Gastroesophageal sphincter (tissue), 3 donors: ENCODE measurements at regions not wholly inside any gene's neighbourhood (a gene's known extent, or its start where the extent isn't known, plus 50 kb on each side); places are given as distances from the start of the nearest gene placed in this dataset.
"Not testable (repeated sequence)": the region's sequence is repeated elsewhere in the genome, so short reads cannot be mapped to it uniquely, and the experiment has no call there.

Experiments
- POLR2AphosphoS5 ChIP-seq: sonication (generic); formaldehyde crosslinking; IDR thresholded peaks from one replicate; pipeline ENCODE4 v1.6.1; 2017; ENCODE audit warnings: antibody characterized with exemption
- TF ChIP-seq, protein P1 (sequence below), 4 experiments: fragments of 200-600 bp in 2 of 4; fragments of 450-650 bp in 2 of 4; sonication (generic) in 1 of 4; IDR thresholded peaks; one replicate each; pipeline ENCODE4 v1.5.1; 2017 to 2019; ENCODE audit warnings: antibody characterized with exemption in 4 of 4, mild to moderate bottlenecking in 2 of 4, moderate library complexity in 2 of 4

DNA sequence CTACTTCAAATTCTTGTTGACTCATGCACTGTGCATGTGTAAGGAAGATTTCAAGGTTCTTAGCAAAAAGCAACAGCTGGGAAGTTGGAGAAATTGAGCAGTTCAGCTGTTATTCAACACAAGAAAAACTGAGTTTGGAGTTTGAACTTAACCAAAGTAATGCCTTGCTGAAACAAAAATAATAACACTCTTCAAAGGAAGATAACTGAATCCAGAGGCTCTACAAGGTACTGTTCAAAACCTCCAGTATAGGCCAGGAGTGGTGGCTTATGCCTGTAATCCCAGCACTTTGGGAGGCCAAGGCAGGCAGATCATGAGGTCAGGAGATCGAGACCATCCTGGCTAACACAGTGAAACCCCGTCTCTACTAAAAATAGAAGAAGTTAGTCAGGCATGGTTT, 58.8 kb upstream of the SMIM23 start:
- TF ChIP-seq, protein P1, sequence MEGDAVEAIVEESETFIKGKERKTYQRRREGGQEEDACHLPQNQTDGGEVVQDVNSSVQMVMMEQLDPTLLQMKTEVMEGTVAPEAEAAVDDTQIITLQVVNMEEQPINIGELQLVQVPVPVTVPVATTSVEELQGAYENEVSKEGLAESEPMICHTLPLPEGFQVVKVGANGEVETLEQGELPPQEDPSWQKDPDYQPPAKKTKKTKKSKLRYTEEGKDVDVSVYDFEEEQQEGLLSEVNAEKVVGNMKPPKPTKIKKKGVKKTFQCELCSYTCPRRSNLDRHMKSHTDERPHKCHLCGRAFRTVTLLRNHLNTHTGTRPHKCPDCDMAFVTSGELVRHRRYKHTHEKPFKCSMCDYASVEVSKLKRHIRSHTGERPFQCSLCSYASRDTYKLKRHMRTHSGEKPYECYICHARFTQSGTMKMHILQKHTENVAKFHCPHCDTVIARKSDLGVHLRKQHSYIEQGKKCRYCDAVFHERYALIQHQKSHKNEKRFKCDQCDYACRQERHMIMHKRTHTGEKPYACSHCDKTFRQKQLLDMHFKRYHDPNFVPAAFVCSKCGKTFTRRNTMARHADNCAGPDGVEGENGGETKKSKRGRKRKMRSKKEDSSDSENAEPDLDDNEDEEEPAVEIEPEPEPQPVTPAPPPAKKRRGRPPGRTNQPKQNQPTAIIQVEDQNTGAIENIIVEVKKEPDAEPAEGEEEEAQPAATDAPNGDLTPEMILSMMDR (IDR thresholded peaks at IDR 0.05) = not testable (repeated sequence)
- TF ChIP-seq POLR2AphosphoS5 = not testable (repeated sequence)
